DOHH2 (cell line): ENCODE measurements at regions not wholly inside any gene's neighbourhood (a gene's known extent, or its start where the extent isn't known, plus 50 kb on each side); places are given as distances from the start of the nearest gene placed in this dataset.

ENCODE experiments used
- H3F3A ChIP-seq: fragments of 200-600 bp; sonication (generic), shearing (Covaris generic); 2 replicates; pipeline ENCODE4 v1.6.0; 2016; ENCODE audit warnings: antibody characterized with exemption, mild to moderate bottlenecking; ENCODE audit not compliant: control insufficient read depth, insufficient read depth
- H3K27ac ChIP-seq: fragments of 200-600 bp; sonication (generic); 2 replicates; pipeline ENCODE4 v1.5.1; 2014; ENCODE audit warnings: low read depth, mild to moderate bottlenecking, low read length, moderate library complexity
- H3K27me3 ChIP-seq: fragments of 200-600 bp; sonication (generic); 2 replicates; pipeline ENCODE4 v1.6.1; 2014; ENCODE audit warnings: mild to moderate bottlenecking, low read length, mixed read lengths; ENCODE audit not compliant: control insufficient read depth
- H3K36me3 ChIP-seq: fragments of 200-600 bp; sonication (generic); 2 replicates; pipeline ENCODE4 v1.6.1; 2014; ENCODE audit warnings: mild to moderate bottlenecking, low read length, moderate library complexity, mixed read lengths; ENCODE audit not compliant: control insufficient read depth
- H3K4me1 ChIP-seq: fragments of 200-600 bp; sonication (generic); 2 replicates; pipeline ENCODE4 v1.6.1; 2014; ENCODE audit warnings: mild to moderate bottlenecking, low read length, mixed read lengths; ENCODE audit not compliant: control insufficient read depth
- H3K4me2 ChIP-seq: fragments of 200-600 bp; sonication (generic); 2 replicates; pipeline ENCODE4 v1.6.0; 2014; ENCODE audit warnings: mild to moderate bottlenecking, low read length, moderate library complexity
- H3K4me3 ChIP-seq: fragments of 200-600 bp; sonication (generic); 2 replicates; pipeline ENCODE4 v1.5.1; 2014; ENCODE audit warnings: mild to moderate bottlenecking, low read length, mixed read lengths
- H3K79me2 ChIP-seq: fragments of 200-600 bp; sonication (generic); 2 replicates; pipeline ENCODE4 v1.6.1; 2014; ENCODE audit warnings: mild to moderate bottlenecking, low read length, mixed read lengths; ENCODE audit not compliant: control insufficient read depth
- H3K9me2 ChIP-seq: fragments of 200-600 bp; sonication (generic); replicated peaks from 2 replicates; pipeline ENCODE4 v1.6.1; 2014; ENCODE audit warnings: mild to moderate bottlenecking, low read length, mixed read lengths; ENCODE audit not compliant: control insufficient read depth
- H3K9me3 ChIP-seq: fragments of 200-600 bp; sonication (generic); 2 replicates; pipeline ENCODE4 v1.6.1; 2014; ENCODE audit warnings: antibody characterized with exemption, low read length, mixed read lengths; ENCODE audit not compliant: control insufficient read depth, insufficient read depth
- H4K20me1 ChIP-seq: fragments of 200-600 bp; sonication (generic); 2 replicates; pipeline ENCODE4 v1.6.0; 2014; ENCODE audit warnings: low read depth, mild to moderate bottlenecking, antibody characterized with exemption, low read length, moderate library complexity; ENCODE audit not compliant: control insufficient read depth, insufficient read depth
- EZH2phosphoT487 ChIP-seq: fragments of 200-600 bp; sonication (generic); IDR thresholded peaks from 2 replicates; pipeline ENCODE4 v1.6.1; 2017; ENCODE audit warnings: borderline replicate concordance, mild to moderate bottlenecking, antibody characterized with exemption, low read length, moderate library complexity, mixed read lengths
- TF ChIP-seq, protein P1 (sequence below): fragments of 200-600 bp; sonication (generic); IDR thresholded peaks from one replicate; pipeline ENCODE4 v1.5.1; 2014; ENCODE audit warnings: antibody characterized with exemption, mild to moderate bottlenecking, low read depth, low read length; ENCODE audit not compliant: poor library complexity, severe bottlenecking

- H3K4me2 ChIP-seq, result no peak overlapping the region
- H3K9me3 ChIP-seq, result peaks cover 13% of the 10 kb centered on the region
- no peak overlapping the region for H3K27ac ChIP-seq
- no peaks in the 10 kb centered on the region for H3K79me2 ChIP-seq
- no peaks in the 10 kb centered on the region for H3K9me2 ChIP-seq
- H4K20me1 ChIP-seq, result no peaks in the 10 kb centered on the region
- H3K4me1 ChIP-seq, result peaks cover 5% of the 10 kb centered on the region; the same call in 1 of the 2 replicates
- no peaks in the 10 kb centered on the region for H3K27me3 ChIP-seq
- no peaks in the 10 kb centered on the region for H3F3A ChIP-seq
- H3K36me3 ChIP-seq, result no peaks in the 10 kb centered on the region
- no peak overlapping the region for H3K4me3 ChIP-seq
- TF ChIP-seq, protein P1, sequence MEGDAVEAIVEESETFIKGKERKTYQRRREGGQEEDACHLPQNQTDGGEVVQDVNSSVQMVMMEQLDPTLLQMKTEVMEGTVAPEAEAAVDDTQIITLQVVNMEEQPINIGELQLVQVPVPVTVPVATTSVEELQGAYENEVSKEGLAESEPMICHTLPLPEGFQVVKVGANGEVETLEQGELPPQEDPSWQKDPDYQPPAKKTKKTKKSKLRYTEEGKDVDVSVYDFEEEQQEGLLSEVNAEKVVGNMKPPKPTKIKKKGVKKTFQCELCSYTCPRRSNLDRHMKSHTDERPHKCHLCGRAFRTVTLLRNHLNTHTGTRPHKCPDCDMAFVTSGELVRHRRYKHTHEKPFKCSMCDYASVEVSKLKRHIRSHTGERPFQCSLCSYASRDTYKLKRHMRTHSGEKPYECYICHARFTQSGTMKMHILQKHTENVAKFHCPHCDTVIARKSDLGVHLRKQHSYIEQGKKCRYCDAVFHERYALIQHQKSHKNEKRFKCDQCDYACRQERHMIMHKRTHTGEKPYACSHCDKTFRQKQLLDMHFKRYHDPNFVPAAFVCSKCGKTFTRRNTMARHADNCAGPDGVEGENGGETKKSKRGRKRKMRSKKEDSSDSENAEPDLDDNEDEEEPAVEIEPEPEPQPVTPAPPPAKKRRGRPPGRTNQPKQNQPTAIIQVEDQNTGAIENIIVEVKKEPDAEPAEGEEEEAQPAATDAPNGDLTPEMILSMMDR, result no peak
- no peak for TF ChIP-seq EZH2phosphoT487
These were observed 67.5 kb upstream of the CCNG1 start for GRCh38 chr5:163369776-163370385.

DNA sequence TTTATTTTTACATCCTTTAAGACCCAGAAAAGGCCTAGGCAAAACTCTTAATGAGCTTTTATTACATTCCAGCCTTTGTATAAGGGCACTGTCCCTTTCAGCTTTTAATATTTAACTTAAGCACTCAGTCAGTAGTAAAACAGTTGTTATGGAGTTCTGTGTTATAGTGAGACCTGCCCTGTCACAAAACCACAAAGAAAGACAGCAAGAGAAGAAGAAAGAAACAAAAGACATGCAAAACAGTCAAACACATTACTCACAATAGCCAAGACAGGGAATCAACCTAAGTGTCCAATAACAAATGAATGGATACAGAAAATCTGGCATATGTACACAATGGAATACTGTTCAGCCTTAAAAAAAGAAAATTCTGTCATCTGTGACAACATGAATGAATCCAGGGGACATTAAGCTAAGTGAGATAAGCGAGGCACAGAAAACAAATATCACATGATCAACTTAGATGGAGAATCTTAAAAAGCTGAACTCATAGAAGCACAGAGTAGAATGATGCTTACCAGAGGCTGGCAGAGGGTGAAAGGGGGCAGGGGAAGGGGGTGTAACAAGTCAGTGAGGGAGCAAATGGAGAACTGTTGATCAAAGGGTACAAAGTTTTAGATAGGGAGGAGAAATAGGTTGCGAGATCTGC is 63.8 kb upstream of the CCNG1 start:
- H3K4me3 ChIP-seq, result no peak overlapping the region
- no peak for TF ChIP-seq EZH2phosphoT487
- TF ChIP-seq, protein P1, result no peak

DNA sequence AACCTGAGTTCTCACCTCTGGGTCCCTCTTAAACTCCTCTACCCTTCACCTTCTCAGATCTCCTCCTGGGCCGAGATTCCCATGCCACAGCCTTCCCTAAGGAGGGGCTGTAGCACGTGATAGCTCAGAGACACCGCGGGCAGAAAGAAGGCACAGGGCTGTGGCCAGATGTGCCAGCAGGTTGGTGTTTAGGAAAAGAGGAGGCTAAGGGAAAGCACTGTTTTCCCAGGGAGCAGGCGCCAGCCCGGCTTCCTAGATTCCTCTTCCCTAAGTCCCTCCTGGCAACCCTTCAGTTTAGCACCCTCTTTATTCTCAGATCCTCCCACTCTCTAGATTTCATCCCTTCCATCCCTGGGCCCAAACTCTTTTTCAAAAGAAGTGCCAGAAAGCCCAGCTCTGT is 59.4 kb upstream of the CCNG1 start:
- H3K27me3 ChIP-seq, result no peaks in the 10 kb centered on the region
- H3K9me3 ChIP-seq, result no peaks in the 10 kb centered on the region
- no peaks in the 10 kb centered on the region for H3K9me2 ChIP-seq
- no peaks in the 10 kb centered on the region for H4K20me1 ChIP-seq
- H3K36me3 ChIP-seq, result no peaks in the 10 kb centered on the region
- no peak overlapping the region for H3K4me3 ChIP-seq
- H3K4me2 ChIP-seq, result no peak overlapping the region
- no peak for TF ChIP-seq EZH2phosphoT487
- TF ChIP-seq, protein P1, result no peak
- H3F3A ChIP-seq, result no peaks in the 10 kb centered on the region
- H3K27ac ChIP-seq, result no peak overlapping the region
- peaks cover 5% of the 10 kb centered on the region; the same call in 1 of the 2 replicates for H3K4me1 ChIP-seq
- H3K79me2 ChIP-seq, result no peaks in the 10 kb centered on the region

More for the DNA sequence above, 63.8 kb upstream of the CCNG1 start:
- peaks cover 2% of the 10 kb centered on the region; the same call in 1 of the 2 replicates for H3K9me3 ChIP-seq
- H3K79me2 ChIP-seq, result no peaks in the 10 kb centered on the region
- H3K27ac ChIP-seq, result no peak overlapping the region
- no peaks in the 10 kb centered on the region for H3K36me3 ChIP-seq
- H3K27me3 ChIP-seq, result no peaks in the 10 kb centered on the region
- no peaks in the 10 kb centered on the region for H4K20me1 ChIP-seq
- H3F3A ChIP-seq, result no peaks in the 10 kb centered on the region
- H3K4me1 ChIP-seq, result peaks cover 5% of the 10 kb centered on the region; the same call in 1 of the 2 replicates
- H3K4me2 ChIP-seq, result no peak overlapping the region
- no peaks in the 10 kb centered on the region for H3K9me2 ChIP-seq
